ENCODE measurements at regions not wholly inside any gene's neighbourhood (a gene's known extent, or its start where the extent isn't known, plus 50 kb on each side); places are given as distances from the start of the nearest gene placed in this dataset.

GRCh38 chr6:50361641-50362331 lies 312.1 kb upstream of the DEFB112 start:
- TF ChIP-seq EP300 (IDR thresholded peaks at IDR 0.05) (no peak), CTCF (IDR thresholded peaks at IDR 0.05) (no peak)
